Ascending aorta (tissue), 2 donors: ENCODE measurements at regions not wholly inside any gene's neighbourhood (a gene's known extent, or its start where the extent isn't known, plus 50 kb on each side); places are given as distances from the start of the nearest gene placed in this dataset.
"Not testable (repeated sequence)": the region's sequence is repeated elsewhere in the genome, so short reads cannot be mapped to it uniquely, and the experiment has no call there.

Experiments used
- DNase-seq, 2 donors: peaks; one replicate each; pipeline ENCODE4 v3.0.0-alpha.2; 2019; ENCODE audit warnings: low spot score in 2 of 2
- H3K27ac ChIP-seq, 2 donors: fragments of 200-600 bp; sonication (generic); one replicate each; pipeline ENCODE4 v1.5.1; 2016 to 2017; ENCODE audit warnings: mild to moderate bottlenecking in 1 of 2
- H3K27me3 ChIP-seq: fragments of 200-600 bp; sonication (generic); one replicate; pipeline ENCODE4 v1.5.1; 2017
- H3K36me3 ChIP-seq, 2 donors: fragments of 200-600 bp; sonication (generic); one replicate each; pipeline ENCODE4 v1.5.1; 2016
- H3K4me1 ChIP-seq, 2 donors: fragments of 200-600 bp; sonication (generic); one replicate each; pipeline ENCODE4 v1.5.1; 2016 to 2017; ENCODE audit warnings: mild to moderate bottlenecking in 1 of 2
- H3K4me3 ChIP-seq, 2 donors: fragments of 200-600 bp; sonication (generic); one replicate each; pipeline ENCODE4 v1.5.1; 2016 to 2017; ENCODE audit warnings: mild to moderate bottlenecking in 1 of 2
- H3K9me3 ChIP-seq, 2 donors: fragments of 200-600 bp; sonication (generic); one replicate each; pipeline ENCODE4 v1.5.1; 2016
- intact Hi-C: fragments of 100-400 bp; cut with DNase I; formaldehyde crosslinking; loops from one replicate; pipeline ENCODE4 v1.15.1; 2023
- TF ChIP-seq, protein P1 (sequence below), 3 experiments: fragments of 200-600 bp in 2 of 3; fragments of 450-650 bp in 1 of 3; sonication (generic) in 2 of 3; IDR thresholded peaks; one replicate each; pipeline ENCODE4 v1.5.1; 2016 to 2019; ENCODE audit warnings: antibody characterized with exemption in 3 of 3, mild to moderate bottlenecking in 1 of 3, moderate library complexity in 1 of 3

GRCh38 chr7:50851451-50851850 is 68.8 kb upstream of the GRB10 start:
- no peaks in the 10 kb centered on the region for H3K9me3 ChIP-seq
- DNase-seq = no peak
- peaks cover 0 to 6% of the 10 kb centered on the region in 2 donors for H3K4me1 ChIP-seq
- no peaks in the 10 kb centered on the region for H3K36me3 ChIP-seq
- H3K27ac ChIP-seq = peak overlapping the region in 1 of 2 donors; percentile 58
- H3K27me3 ChIP-seq = no peaks in the 10 kb centered on the region
- TF ChIP-seq, protein P1, sequence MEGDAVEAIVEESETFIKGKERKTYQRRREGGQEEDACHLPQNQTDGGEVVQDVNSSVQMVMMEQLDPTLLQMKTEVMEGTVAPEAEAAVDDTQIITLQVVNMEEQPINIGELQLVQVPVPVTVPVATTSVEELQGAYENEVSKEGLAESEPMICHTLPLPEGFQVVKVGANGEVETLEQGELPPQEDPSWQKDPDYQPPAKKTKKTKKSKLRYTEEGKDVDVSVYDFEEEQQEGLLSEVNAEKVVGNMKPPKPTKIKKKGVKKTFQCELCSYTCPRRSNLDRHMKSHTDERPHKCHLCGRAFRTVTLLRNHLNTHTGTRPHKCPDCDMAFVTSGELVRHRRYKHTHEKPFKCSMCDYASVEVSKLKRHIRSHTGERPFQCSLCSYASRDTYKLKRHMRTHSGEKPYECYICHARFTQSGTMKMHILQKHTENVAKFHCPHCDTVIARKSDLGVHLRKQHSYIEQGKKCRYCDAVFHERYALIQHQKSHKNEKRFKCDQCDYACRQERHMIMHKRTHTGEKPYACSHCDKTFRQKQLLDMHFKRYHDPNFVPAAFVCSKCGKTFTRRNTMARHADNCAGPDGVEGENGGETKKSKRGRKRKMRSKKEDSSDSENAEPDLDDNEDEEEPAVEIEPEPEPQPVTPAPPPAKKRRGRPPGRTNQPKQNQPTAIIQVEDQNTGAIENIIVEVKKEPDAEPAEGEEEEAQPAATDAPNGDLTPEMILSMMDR (IDR thresholded peaks at IDR 0.05) = no peak
- intact Hi-C loops = no loop called here
- no peak overlapping the region for H3K4me3 ChIP-seq

- no peak overlapping the region for H3K27ac ChIP-seq
- H3K4me3 ChIP-seq = no peak overlapping the region
- H3K4me1 ChIP-seq = peaks cover 0 to 6% of the 10 kb centered on the region in 2 donors
- no peaks in the 10 kb centered on the region for H3K36me3 ChIP-seq
- intact Hi-C loops = no loop called here
- TF ChIP-seq, protein P1 (IDR thresholded peaks at IDR 0.05) = no peak
- no peak for DNase-seq
- H3K27me3 ChIP-seq = no peaks in the 10 kb centered on the region
- H3K9me3 ChIP-seq = no peaks in the 10 kb centered on the region
These were observed 67.3 kb upstream of the GRB10 start for GRCh38 chr7:50849991-50850390.

GRCh38 chr7:50848203-50848602 is 65.5 kb upstream of the GRB10 start:
- no peaks in the 10 kb centered on the region for H3K36me3 ChIP-seq
- no peak overlapping the region for H3K4me3 ChIP-seq
- H3K27ac ChIP-seq = no peak overlapping the region
- TF ChIP-seq, protein P1 (IDR thresholded peaks at IDR 0.05) = no peak
- H3K27me3 ChIP-seq = no peaks in the 10 kb centered on the region
- peaks cover 0 to 6% of the 10 kb centered on the region in 2 donors for H3K4me1 ChIP-seq
- no peaks in the 10 kb centered on the region for H3K9me3 ChIP-seq
- DNase-seq = no peak
- intact Hi-C loops = no loop called here

DNA sequence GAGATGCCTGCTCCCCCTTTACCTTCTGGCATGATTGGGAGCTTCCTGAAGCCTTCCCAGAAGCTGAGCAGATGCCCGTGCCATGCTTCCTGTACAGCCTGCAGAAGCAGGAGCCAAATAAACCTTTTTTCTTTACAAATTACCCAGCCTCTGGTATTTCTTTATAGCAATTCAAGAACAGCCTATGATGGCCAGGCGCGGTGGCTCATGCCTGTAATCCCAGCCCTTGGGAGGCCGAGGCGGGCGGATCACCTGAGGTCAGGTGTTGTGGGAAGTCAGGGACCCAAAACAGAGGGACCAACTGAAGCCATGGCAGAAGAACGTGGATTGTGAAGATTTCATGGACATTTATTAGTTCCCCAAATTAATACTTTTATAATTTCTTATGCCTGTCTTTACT is 62.2 kb upstream of the GRB10 start:
- H3K27me3 ChIP-seq, H3K27ac ChIP-seq, H3K36me3 ChIP-seq, H3K9me3 ChIP-seq, H3K4me3 ChIP-seq, DNase-seq, H3K4me1 ChIP-seq, intact Hi-C loops: not testable (repeated sequence)

- Histone ChIP-seq H3K36me3 (no peaks in the 10 kb centered on the region), H3K27ac (no peak overlapping the region), H3K4me1 (peaks cover 8 to 18% of the 10 kb centered on the region in 2 donors), H3K9me3 (no peaks in the 10 kb centered on the region), H3K4me3 (no peak overlapping the region), H3K27me3 (no peaks in the 10 kb centered on the region)
- no peak for DNase-seq
- intact Hi-C loops = no loop called here
- TF ChIP-seq, protein P1 (IDR thresholded peaks at IDR 0.05) = no peak
These were observed 59.3 kb upstream of the GRB10 start for GRCh38 chr7:50842041-50842440.

DNA sequence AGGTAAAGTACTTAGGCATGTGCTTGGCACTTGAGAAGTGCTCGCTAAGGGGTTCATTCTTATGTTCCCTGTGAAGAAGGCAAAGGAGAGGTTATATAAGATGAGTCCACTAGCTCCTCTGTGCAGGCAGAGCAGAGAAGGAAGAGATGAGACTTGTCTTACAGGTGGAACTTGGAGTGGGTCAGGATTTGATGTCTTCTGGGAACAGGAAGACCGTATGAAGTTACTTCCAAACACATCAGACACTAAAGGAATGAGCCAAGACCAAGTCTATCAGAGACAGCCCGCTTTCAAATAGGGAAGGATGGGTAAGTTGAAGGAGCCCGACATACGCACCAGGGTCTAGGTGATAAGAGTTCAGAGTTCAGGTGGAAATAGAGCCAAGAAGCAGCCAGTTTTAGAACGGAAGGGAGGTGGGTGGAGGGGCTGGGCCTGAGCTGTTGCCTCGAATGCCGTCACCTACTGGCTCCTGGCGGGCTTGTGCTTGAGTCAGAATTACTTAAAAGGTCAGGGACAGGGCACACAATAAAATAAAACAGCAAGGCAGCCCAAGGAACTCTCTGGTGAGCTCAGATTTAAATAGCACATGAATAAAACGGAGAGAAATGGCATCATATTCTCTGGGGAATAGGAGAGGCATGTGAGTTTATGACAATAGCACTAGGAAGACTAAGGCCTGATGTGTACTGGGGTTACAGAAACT is 56.1 kb upstream of the GRB10 start:
- peak; percentile 56 to 92 for DNase-seq
- TF ChIP-seq, protein P1 (IDR thresholded peaks at IDR 0.05) = no peak
- intact Hi-C loops = loop anchor here (1.0 kb wide), 2 partner anchors 30 to 46 kb away; no protein-coding TSS in a partner anchor

More for the DNA sequence above, 56.1 kb upstream of the GRB10 start:
- Histone ChIP-seq H3K4me3 (no peak overlapping the region), H3K27me3 (no peaks in the 10 kb centered on the region), H3K27ac (peak overlapping the region; percentile 84 to 90), H3K36me3 (no peaks in the 10 kb centered on the region), H3K9me3 (no peaks in the 10 kb centered on the region), H3K4me1 (peaks cover 8 to 18% of the 10 kb centered on the region in 2 donors)
